ENCODE measurements at regions not wholly inside any gene's neighbourhood (a gene's known extent, or its start where the extent isn't known, plus 50 kb on each side); places are given as distances from the start of the nearest gene placed in this dataset.

DNA sequence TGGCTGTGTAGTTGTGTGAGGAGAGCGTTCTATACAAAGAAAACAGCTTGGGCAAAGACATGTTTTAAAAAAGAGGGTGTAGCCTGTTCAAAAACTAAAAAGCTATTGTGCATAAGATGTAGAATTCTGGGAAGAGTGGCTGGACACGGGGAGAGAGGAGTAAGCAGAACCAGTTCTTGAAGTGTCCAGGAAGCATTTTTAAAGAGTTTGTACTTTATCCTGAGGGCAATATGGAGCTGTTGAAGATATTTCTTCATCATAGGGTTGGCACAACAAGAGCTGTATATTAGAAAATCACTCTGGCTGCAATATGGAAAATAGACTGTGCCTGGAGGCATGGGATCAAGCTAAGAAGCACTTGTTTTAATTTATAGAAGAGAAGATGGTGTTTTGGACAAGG is 458.9 kb upstream of the LMO3 start:
- Histone ChIP-seq H3K9me3 (peaks cover 0 to 14% (median 0%) of the 10 kb centered on the region in 8 donors), H3K27me3 (replicated peaks in 1 of 7) (no peaks in the 10 kb centered on the region), H3K36me3 (no peaks in the 10 kb centered on the region), H3K4me3 (no peak overlapping the region), H3K4me1 (no peaks in the 10 kb centered on the region), H3K27ac (no peak overlapping the region)
- DNase-seq = no peak
- 54 to 71% (median 62%) methylated on average over 2 of the region's 2 CpGs for WGBS, 5 donors
- intact Hi-C loops (cut with DNase I; ENCODE audit: low total_unique reads) = no loop called here
- TF ChIP-seq POLR2A (IDR thresholded peaks at IDR 0.05) (no peak), POLR2AphosphoS5 (IDR thresholded peaks at IDR 0.05) (no peak), CTCF (IDR thresholded peaks at IDR 0.05 in 8 of 11, conservative IDR thresholded peaks at IDR 0.05 in 3 of 11) (no peak)

DNA sequence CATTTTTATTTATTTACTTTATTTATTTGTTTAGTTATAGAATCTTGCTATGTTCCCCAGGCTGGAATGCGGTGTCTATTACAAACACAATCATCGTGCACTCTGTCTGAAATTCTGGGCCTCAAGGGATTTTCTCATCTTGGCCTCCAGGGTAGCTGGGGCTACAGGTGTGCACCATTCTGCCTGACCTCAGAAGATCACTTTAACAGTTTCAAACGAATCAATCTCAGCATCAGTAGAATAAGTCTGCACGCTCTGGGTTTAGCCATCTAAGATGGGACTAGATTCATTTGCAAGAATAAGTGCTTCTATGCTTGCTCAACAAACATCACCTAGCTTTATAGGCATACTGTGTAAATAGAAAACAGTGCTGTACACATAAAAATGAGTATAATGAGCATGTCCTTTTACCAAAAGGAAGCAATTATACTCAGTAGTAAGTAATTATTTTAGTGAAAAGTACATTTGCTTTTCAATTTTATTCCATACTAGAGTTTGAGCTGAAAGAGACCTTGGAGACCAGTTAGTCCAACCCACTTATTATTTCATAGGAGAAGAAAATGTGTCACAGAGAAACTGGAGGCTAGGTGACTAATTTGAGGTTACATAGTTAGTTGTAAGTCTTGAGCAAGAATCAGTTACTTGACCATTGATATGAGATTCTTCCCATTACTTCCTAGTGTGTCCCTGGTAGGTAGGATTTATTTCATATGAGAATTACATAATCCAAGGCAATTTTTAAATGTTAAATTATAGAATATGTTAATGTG is 456.5 kb upstream of the LMO3 start:
- H3K36me3 ChIP-seq = no peaks in the 10 kb centered on the region
- H3K9me3 ChIP-seq = peaks cover 0 to 34% (median under 1%) of the 10 kb centered on the region in 8 donors
- no peak for DNase-seq
- intact Hi-C loops (cut with DNase I; ENCODE audit: low total_unique reads) = no loop called here
- TF ChIP-seq POLR2A (IDR thresholded peaks at IDR 0.05) (no peak), CTCF (IDR thresholded peaks at IDR 0.05 in 8 of 11, conservative IDR thresholded peaks at IDR 0.05 in 3 of 11) (no peak), POLR2AphosphoS5 (IDR thresholded peaks at IDR 0.05) (no peak)
- no peak overlapping the region for H3K27ac ChIP-seq
- 77 to 88% (median 81%) methylated on average over 4 of the region's 4 CpGs for WGBS, 5 donors
- H3K27me3 ChIP-seq (replicated peaks in 1 of 7) = no peaks in the 10 kb centered on the region
- no peak overlapping the region for H3K4me3 ChIP-seq
- no peaks in the 10 kb centered on the region for H3K4me1 ChIP-seq

- Histone ChIP-seq H3K27me3 (replicated peaks in 1 of 7) (no peaks in the 10 kb centered on the region), H3K4me3 (no peak overlapping the region), H3K27ac (no peak overlapping the region), H3K9me3 (peaks cover 0 to 34% (median 2%) of the 10 kb centered on the region in 8 donors), H3K36me3 (no peaks in the 10 kb centered on the region), H3K4me1 (no peaks in the 10 kb centered on the region)
- no peak for TF ChIP-seq CTCF (IDR thresholded peaks at IDR 0.05 in 8 of 11, conservative IDR thresholded peaks at IDR 0.05 in 3 of 11)
- TF ChIP-seq POLR2A (IDR thresholded peaks at IDR 0.05) = no peak
- TF ChIP-seq POLR2AphosphoS5 (IDR thresholded peaks at IDR 0.05) = no peak
- intact Hi-C loops (cut with DNase I; ENCODE audit: low total_unique reads) = no loop called here
- 63 to 79% (median 71%) methylated on average over 5 of the region's 5 CpGs for WGBS, 5 donors
- DNase-seq = no peak
Observed at GRCh38 chr12:17060260-17060659, 454.3 kb upstream of the LMO3 start.

DNA sequence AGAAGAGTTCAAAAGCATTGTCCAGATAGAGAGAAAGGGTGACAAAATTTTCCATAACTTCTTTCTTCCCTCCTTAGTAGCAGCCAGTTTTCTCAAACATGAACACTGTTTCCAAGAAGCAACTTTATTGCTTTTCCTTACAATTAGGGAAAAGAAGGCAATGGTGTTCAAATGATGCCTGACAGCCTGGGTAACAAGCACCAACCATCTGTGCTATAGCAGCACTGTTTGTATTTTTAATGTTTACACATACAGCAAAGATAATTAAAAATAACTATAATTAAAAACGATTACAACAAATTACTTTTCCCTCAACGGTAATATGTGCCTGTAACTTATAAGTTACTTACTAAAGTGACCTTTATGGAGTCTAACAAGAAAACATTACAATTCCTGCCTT is 450.6 kb upstream of the LMO3 start:
- intact Hi-C loops (cut with DNase I; ENCODE audit: low total_unique reads) = no loop called here
- Histone ChIP-seq H3K9me3 (peaks cover 0 to 44% (median 15%) of the 10 kb centered on the region in 8 donors), H3K4me3 (no peak overlapping the region), H3K27me3 (replicated peaks in 1 of 7) (no peaks in the 10 kb centered on the region), H3K4me1 (no peaks in the 10 kb centered on the region), H3K36me3 (no peaks in the 10 kb centered on the region), H3K27ac (no peak overlapping the region)
- TF ChIP-seq POLR2AphosphoS5 (IDR thresholded peaks at IDR 0.05) (no peak), POLR2A (IDR thresholded peaks at IDR 0.05) (no peak), CTCF (IDR thresholded peaks at IDR 0.05 in 8 of 11, conservative IDR thresholded peaks at IDR 0.05 in 3 of 11) (no peak)
- WGBS, 5 donors = 69 to 86% (median 81%) methylated on average over 2 of the region's 2 CpGs
- DNase-seq = no peak

All from spleen (tissue), 11 donors.